ENCODE measurements at regions not wholly inside any gene's neighbourhood (a gene's known extent, or its start where the extent isn't known, plus 50 kb on each side); places are given as distances from the start of the nearest gene placed in this dataset.

DNA sequence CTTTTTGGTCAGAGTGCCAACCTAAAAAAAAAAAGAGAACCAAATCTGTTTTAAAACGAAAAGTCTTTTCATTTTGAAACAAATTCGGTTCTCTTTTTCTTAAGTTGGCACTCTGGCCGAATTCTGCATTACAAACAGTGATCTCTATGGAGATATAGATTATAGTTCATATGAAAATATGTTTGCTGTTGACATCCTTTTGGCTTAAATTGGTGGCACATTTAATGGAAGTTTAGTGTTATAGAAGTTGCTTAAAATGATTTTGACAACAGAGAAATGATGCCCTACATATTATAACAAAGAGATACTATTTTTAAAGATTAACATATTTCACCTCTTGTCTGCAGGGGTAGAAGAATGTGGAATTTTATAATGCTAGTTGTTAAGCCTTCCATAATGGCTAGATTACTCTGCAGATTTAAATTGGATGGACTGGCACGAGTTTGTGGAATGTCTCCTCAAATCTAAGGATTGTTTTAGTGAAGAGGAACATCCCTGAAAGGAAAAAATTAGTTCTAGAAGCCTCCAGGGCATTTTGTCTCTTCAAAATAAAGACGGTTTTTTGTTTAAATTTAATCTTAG, 222.9 kb upstream of the CDH2 start (continued):
- no peak for TF ChIP-seq DBP (CRISPR knock-in tag; IDR thresholded peaks at IDR 0.05; ENCODE audit: not compliant biosample characterization)
- no peak for TF ChIP-seq NFRKB (IDR thresholded peaks at IDR 0.05)
- TF ChIP-seq KLF15 (CRISPR knock-in tag; IDR thresholded peaks at IDR 0.05; ENCODE audit: borderline replicate concordance): no peak
- TF ChIP-seq ZNF225 (CRISPR knock-in tag; IDR thresholded peaks at IDR 0.05): no peak
- TF ChIP-seq ZBTB40 (IDR thresholded peaks at IDR 0.05): no peak
- no peak for TF ChIP-seq ZBTB40 (CRISPR knock-in tag; IDR thresholded peaks at IDR 0.05)
- TF ChIP-seq ZKSCAN8 (CRISPR knock-in tag; IDR thresholded peaks at IDR 0.05; ENCODE audit: borderline replicate concordance): no peak
- no peak for TF ChIP-seq PLRG1 (conservative IDR thresholded peaks at IDR 0.05)
- no peak for TF ChIP-seq REL (CRISPR knock-in tag; conservative IDR thresholded peaks at IDR 0.05)
- no peak for TF ChIP-seq XRCC5 (optimal IDR thresholded peaks at IDR 0.05; ENCODE audit: low read length)
- no peak for TF ChIP-seq CBFB (CRISPR knock-in tag; IDR thresholded peaks at IDR 0.05)
- no peak for TF ChIP-seq ZNF24 (IDR thresholded peaks at IDR 0.05)
- no peak for TF ChIP-seq ERF (CRISPR knock-in tag; IDR thresholded peaks at IDR 0.05)
- TF ChIP-seq ZMYM4 (CRISPR knock-in tag; IDR thresholded peaks at IDR 0.05): no peak
